Colonic mucosa (tissue), 4 donors: ENCODE measurements at regions not wholly inside any gene's neighbourhood (a gene's known extent, or its start where the extent isn't known, plus 50 kb on each side); places are given as distances from the start of the nearest gene placed in this dataset.

ENCODE experiments used
- DNase-seq: peaks from one replicate; pipeline ENCODE4 v3.0.0-alpha.2; 2020
- H3K27ac ChIP-seq: fragments of 200-600 bp; one replicate; pipeline ENCODE4 v1.8.0; 2021
- H3K27me3 ChIP-seq: fragments of 200-600 bp; one replicate; pipeline ENCODE4 v1.8.0; 2021
- H3K36me3 ChIP-seq: fragments of 200-600 bp; one replicate; pipeline ENCODE4 v1.8.0; 2021
- H3K4me1 ChIP-seq: fragments of 200-600 bp; one replicate; pipeline ENCODE4 v1.8.0; 2021; ENCODE audit warnings: mild to moderate bottlenecking
- H3K4me3 ChIP-seq: fragments of 200-600 bp; one replicate; pipeline ENCODE4 v1.8.0; 2021
- H3K9ac ChIP-seq, 2 donors: one replicate each; pipeline ENCODE4 v1.7.0; 2013; ENCODE audit warnings: control low read depth in 2 of 2, low read depth in 2 of 2, low read length in 2 of 2
- H3K9me3 ChIP-seq: fragments of 200-600 bp; one replicate; pipeline ENCODE4 v1.8.0; 2021
- intact Hi-C: fragments of 100-400 bp; cut with DNase I; formaldehyde crosslinking; loops from one replicate; pipeline ENCODE4 v1.14.1; 2022
- TF ChIP-seq, protein P1 (sequence below): fragments of 200-600 bp; IDR thresholded peaks from one replicate; pipeline ENCODE4 v1.8.0; 2022; ENCODE audit warnings: antibody characterized with exemption, mild to moderate bottlenecking
- donor health status: healthy.
- donor health status: DM: no; HTN: no; CAD: no.
- donor health status: DM: no; HTN: no; CAD: no.

DNA sequence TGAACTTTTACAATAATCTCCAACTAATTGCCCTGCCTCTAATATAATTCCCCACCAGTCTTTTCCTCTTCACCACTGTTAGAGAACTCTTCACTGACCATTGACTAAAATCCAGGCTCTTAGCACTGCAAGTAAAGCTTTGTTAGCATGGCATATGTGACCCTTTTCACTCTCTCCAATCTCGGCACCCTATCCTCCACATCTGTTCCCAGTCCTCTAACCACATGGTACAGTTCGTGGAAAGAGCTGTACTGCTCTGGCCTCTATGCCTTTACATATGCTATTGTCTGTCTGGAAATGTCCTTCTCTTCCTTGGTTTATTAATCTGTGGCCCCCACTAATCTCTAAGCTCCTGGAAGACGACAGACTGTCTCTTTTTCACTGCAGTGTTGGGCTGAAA, 63.0 kb upstream of the EIF2S2 start:
- Histone ChIP-seq H3K9ac (no peak overlapping the region), H3K27ac (no peak overlapping the region), H3K27me3 (no peaks in the 10 kb centered on the region), H3K36me3 (no peaks in the 10 kb centered on the region), H3K4me3 (no peak overlapping the region), H3K4me1 (no peaks in the 10 kb centered on the region), H3K9me3 (no peaks in the 10 kb centered on the region)
- no peak for DNase-seq
- TF ChIP-seq, protein P1, sequence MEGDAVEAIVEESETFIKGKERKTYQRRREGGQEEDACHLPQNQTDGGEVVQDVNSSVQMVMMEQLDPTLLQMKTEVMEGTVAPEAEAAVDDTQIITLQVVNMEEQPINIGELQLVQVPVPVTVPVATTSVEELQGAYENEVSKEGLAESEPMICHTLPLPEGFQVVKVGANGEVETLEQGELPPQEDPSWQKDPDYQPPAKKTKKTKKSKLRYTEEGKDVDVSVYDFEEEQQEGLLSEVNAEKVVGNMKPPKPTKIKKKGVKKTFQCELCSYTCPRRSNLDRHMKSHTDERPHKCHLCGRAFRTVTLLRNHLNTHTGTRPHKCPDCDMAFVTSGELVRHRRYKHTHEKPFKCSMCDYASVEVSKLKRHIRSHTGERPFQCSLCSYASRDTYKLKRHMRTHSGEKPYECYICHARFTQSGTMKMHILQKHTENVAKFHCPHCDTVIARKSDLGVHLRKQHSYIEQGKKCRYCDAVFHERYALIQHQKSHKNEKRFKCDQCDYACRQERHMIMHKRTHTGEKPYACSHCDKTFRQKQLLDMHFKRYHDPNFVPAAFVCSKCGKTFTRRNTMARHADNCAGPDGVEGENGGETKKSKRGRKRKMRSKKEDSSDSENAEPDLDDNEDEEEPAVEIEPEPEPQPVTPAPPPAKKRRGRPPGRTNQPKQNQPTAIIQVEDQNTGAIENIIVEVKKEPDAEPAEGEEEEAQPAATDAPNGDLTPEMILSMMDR, result no peak
- intact Hi-C loops, result no loop called here

DNA sequence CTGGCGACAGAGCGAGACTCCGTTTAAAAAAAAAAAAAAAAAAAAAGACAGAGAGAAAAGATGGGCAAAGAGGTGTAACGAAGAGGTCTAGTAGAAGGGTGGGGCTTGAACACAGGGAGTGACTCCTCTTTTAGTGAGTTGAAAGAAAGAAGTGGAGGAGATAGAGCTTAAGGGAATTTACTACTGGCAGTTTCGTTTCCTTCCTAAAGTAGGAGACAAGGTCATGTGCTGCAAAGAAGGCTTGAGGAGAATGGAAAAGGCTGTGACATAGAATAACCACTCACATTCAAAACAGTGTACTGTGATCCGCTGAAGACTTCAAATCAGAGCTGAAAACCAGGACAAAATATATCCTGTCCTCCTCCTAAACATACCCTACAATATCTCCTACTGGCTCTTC, 63.8 kb upstream of the EIF2S2 start:
- TF ChIP-seq, protein P1, result no peak
- no peak overlapping the region for H3K4me3 ChIP-seq
- H3K9me3 ChIP-seq, result no peaks in the 10 kb centered on the region
- no peak overlapping the region for H3K27ac ChIP-seq
- H3K36me3 ChIP-seq, result no peaks in the 10 kb centered on the region
- no peaks in the 10 kb centered on the region for H3K27me3 ChIP-seq
- no peaks in the 10 kb centered on the region for H3K4me1 ChIP-seq
- intact Hi-C loops, result no loop called here
- no peak for DNase-seq
- no peak overlapping the region for H3K9ac ChIP-seq

DNA sequence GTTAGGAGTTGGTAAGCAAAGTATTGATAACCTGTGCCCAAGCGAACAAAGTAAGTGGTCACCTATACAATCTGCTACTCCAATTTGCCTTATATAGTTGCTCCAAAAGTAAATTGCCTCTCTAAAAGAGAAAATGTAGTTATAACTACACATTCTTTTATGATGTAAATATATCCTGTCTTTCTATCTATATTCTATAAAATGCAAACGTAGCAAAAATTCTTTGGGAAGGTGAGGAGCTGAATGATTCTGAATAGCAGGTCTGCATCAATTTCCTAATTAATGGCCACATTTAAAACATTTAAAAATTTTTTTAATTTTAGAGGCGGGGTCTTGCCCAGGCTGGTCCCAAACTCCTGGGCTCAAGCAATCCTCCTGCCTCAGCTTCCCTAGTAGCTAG, 64.2 kb upstream of the ASIP start:
- no peaks in the 10 kb centered on the region for H3K27me3 ChIP-seq
- intact Hi-C loops, result no loop called here

DNA sequence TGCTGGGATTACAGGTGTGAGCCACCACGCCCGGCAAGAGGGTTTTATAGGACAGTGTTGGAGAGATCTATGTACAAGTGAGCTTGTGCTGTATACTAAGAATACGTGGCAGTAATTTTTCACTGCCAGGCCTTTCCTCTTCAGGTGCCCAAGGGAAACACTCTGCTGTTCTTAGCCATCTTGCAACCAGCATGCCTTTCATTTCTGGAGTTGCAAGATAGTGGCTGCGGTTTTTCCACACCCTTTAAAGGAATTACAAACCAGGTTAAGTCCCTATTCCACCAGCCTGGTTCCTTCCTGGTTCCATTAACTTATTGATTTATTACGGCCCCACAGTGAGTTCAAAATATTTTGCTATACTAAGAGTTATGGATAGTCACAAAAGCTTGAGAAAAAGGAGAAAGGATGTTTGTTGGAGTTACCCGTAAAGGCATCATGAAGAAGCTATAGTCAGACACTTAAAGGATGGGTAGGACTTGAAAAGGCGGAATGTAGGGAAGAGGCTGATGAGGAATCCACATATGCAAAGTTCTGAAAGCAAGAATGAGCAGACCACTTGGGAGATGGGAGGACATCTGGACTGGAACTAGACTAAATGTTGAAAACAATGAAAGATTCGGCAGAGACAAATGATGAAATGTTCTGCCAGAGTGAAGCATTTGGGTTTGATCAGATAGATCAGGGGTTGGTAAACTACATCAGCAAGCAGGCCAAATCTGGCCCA, 61.4 kb upstream of the ASIP start:
- TF ChIP-seq, protein P1, result no peak
- Histone ChIP-seq H3K4me3 (no peak overlapping the region), H3K36me3 (no peaks in the 10 kb centered on the region), H3K9me3 (no peaks in the 10 kb centered on the region), H3K27ac (no peak overlapping the region), H3K27me3 (no peaks in the 10 kb centered on the region), H3K9ac (no peak overlapping the region), H3K4me1 (no peaks in the 10 kb centered on the region)
- intact Hi-C loops, result no loop called here
- DNase-seq, result no peak

More for the DNA sequence above, 64.2 kb upstream of the ASIP start:
- Histone ChIP-seq H3K9ac (no peak overlapping the region), H3K27ac (no peak overlapping the region), H3K36me3 (no peaks in the 10 kb centered on the region), H3K9me3 (no peaks in the 10 kb centered on the region), H3K4me1 (no peaks in the 10 kb centered on the region), H3K4me3 (no peak overlapping the region)
- no peak for DNase-seq
- TF ChIP-seq, protein P1, result no peak

DNA sequence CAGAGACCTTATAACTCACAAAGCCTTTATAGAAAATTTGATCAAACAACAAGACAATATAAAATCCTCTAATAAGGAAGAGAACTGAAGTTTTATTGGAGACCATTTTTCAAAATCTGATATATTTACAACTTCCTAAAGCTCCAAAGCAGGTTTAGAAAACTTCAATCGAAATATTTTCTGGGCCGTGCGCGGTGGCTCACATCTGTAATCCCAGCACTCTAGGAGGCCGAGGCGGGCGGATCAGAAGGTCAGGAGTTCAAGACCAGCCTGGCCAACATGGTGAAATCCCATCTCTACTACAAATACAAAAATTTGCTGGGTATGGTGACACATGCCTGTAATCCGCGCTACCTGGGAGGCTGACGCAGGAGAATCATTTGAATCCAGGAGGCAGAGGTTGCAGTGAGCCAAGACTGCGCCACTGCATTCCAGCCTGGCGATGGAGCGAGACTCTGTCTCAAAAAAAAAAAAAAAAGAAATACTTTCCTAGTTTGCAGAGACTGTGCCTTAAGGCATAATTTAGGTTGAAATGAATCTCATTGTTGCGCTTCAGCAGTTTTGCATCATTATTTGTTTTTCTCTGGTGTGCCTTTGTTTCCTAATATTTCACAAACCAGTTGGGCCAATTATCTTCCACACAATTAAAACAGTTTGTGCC, 60.6 kb upstream of the ASIP start:
- H3K27me3 ChIP-seq, result no peaks in the 10 kb centered on the region
- TF ChIP-seq, protein P1, result no peak

More for the DNA sequence above, 60.6 kb upstream of the ASIP start:
- H3K9me3 ChIP-seq, result no peaks in the 10 kb centered on the region
- no peak overlapping the region for H3K4me3 ChIP-seq
- no peak overlapping the region for H3K9ac ChIP-seq
- no peak overlapping the region for H3K27ac ChIP-seq
- intact Hi-C loops, result no loop called here
- DNase-seq, result no peak
- H3K4me1 ChIP-seq, result no peaks in the 10 kb centered on the region
- no peaks in the 10 kb centered on the region for H3K36me3 ChIP-seq
